Limb (tissue), 2 donors: ENCODE measurements at regions not wholly inside any gene's neighbourhood (a gene's known extent, or its start where the extent isn't known, plus 50 kb on each side); places are given as distances from the start of the nearest gene placed in this dataset.
"Not testable (repeated sequence)": the region's sequence is repeated elsewhere in the genome, so short reads cannot be mapped to it uniquely, and the experiment has no call there.

ENCODE experiments used
- DNase-seq, 2 donors: peaks; one replicate each; pipeline ENCODE4 v3.0.0-alpha.2; 2016; ENCODE audit errors: extremely low spot score in 2 of 2

GRCh38 chr7:49665963-49666362, 107.5 kb upstream of the VWC2 start:
- not testable (repeated sequence) for DNase-seq

GRCh38 chr7:49666764-49667163, 106.7 kb upstream of the VWC2 start:
- no peak for DNase-seq

DNA sequence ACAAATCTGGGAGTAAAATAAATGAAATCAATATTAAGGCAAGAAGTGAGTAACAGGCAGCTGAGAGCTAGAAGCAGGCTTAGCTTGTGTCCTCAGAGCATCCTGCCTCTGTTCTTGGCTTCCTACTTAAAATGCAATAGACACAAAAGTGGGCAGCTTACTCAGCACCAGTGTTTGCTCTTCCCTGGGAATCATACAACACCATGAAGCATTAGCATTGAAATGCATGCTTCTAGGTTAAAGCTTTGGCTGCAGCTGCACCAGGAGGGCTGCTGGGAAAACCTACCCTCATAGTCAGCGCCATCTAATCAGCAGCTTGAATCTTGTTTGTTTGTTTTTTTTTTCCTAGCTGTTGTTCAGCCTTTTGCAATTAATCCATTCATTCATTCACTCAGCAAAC, 104.2 kb upstream of the VWC2 start:
- no peak for DNase-seq

GRCh38 chr7:49669692-49670260, 103.7 kb upstream of the VWC2 start:
- DNase-seq: no peak

GRCh38 chr7:49670991-49671390, 102.4 kb upstream of the VWC2 start:
- DNase-seq: no peak

- no peak for DNase-seq
These were observed 80.9 kb upstream of the VWC2 start for GRCh38 chr7:49692516-49692915.

DNA sequence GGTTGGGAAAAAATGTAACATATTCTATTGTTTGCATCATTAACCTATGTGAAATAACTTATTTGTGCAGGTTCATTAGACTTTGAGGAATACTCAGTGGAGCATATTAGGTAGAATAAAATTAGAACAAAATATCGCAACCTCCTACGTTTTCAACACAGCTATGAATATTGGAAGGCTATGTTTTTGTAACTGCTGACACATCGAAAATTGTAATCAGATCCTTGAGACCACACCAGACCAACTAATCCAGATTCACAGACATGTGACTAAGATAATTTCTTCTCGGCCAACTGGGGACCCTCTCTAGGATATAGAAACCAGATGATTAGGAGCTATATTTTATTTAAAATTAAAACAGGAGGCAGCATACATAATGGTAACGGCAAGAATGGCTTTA, 77.5 kb upstream of the VWC2 start:
- no peak for DNase-seq

DNA sequence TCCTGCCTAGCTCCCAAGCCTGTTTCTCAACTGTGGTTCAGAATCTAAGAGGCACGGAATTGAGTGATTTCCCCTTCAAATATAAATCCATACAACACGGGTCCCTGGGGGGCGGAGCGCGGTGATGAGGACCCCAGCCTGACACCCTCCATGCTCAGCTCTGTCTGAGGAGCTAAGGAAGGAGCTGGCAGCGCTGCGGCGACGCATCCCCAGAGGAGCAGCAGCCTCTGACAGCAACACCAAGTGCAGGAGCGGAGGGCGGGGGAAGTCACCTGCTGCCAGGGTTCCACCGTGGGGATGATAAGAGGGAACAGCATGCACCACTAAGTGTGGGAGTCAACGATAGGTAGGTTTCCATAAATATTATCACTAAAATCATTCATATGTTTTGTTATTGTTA, 72.6 kb upstream of the VWC2 start:
- no peak for DNase-seq

- DNase-seq: no peak
These were observed 71.3 kb upstream of the VWC2 start for GRCh38 chr7:49702099-49702498.

- no peak for DNase-seq
These were observed 70.1 kb upstream of the VWC2 start for GRCh38 chr7:49703337-49703736.

GRCh38 chr7:49703881-49704280, 69.6 kb upstream of the VWC2 start:
- no peak for DNase-seq

- DNase-seq: no peak
These were observed 67.3 kb upstream of the VWC2 start for GRCh38 chr7:49706106-49706505.

DNA sequence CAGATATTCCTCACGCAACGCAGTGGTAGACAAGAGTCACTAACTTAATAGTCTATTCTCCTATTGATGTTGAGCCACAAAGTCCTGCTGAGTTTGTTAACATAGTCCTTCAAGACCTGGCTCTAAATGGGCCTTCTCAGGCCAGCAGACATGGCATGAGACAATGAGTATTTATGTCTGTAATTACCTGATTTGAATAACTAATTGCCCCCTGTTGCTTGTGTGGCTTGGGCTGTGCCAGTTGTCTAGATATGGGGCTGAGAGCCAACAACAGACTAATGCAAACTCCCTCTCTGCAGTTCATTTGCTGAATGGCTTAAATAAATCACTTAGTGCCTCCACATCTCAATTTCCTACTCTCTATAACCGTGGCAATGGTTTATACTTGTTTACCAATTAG, 65.5 kb upstream of the VWC2 start:
- no peak for DNase-seq

DNA sequence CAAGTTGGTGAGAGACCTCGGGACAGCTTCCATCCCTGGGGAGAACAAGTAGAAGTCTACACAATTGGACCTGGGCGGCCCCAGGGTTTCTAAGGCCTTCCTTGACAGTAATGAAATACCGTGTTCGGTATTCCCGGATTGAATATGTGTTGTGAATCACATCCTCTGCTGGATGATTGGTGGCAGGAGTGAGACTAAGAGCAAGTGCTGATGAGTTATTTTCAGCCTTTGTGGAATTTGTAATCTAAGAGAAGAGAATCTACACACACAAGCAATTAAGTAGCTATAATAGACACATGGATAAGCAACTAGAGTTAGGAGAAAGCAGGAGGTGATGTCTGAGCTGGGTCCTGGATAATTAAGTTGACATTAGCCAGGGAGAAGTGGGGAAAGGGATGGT, 64.8 kb upstream of the VWC2 start:
- no peak for DNase-seq

DNA sequence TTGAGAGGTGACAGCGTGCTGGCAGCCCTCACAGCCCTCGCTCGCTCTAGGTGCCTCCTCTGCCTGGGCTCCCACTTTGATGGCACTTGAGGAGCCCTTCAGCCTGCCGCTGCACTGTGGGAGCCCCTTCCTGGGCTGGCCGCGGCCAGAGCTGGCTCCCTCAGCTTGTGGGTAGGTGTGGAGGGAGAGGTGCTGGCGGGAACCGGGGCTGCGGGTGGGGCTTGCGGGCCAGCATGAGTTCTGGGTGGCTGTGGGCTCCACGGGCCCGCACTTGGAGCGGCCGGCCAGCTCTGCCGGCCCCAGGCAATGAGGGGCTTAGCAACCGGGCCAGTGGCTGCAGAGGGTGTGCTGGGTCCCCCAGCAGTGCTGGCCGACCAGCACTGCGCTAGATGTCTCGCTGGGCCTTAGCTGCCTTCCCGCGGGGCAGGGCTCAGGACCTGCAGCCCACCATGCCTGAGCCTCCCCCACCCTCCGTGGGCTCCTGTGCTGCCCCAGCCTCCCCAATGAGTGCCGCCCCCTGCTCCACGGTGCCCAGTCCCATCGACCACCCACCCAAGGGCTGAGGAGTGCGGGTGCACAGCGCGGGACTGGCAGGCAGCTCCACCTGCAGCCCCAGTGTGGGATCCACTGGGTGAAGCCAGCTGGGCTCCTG, 62.2 kb upstream of the VWC2 start:
- DNase-seq: not testable (repeated sequence)

GRCh38 chr7:49714182-49714581, 59.3 kb upstream of the VWC2 start:
- DNase-seq: no peak

GRCh38 chr7:49715486-49715885, 58.0 kb upstream of the VWC2 start:
- no peak for DNase-seq

DNA sequence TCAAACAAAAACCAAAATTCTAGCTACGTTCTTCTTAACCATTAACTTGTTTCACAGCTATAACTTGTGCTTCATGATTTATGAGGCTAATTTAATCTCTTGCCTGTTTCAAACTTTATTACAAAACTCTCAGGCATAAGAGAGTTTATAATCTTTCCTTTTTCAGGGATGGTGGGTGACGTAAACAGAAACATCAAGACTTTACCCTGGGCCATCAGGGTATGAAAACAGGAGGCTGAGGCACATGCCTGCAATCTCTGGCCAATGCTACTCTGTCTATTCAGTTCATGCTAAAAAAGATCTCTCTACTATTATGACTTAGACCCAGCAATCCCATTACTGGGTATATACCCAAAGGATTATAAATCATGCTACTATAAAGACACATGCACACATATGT, 55.9 kb upstream of the VWC2 start:
- DNase-seq: no peak

DNA sequence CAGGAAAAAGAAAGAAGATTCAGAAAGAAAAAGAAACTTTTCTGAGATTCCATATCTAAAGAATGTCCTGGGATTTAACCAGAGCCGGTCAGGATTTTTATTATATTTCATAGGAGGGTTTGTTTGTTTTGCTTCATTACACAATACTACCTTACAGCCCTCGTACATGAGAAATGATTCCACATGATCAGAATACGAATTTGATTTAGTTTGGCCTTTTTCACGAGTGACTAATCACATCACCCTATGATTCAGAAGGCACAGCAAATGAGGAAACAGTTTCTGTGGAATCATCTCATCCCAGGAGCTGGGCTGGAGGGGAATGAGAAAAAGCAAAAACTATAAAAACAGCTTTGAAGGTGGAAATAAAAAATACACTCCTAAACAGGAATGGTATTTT, 54.7 kb upstream of the VWC2 start:
- no peak for DNase-seq

- DNase-seq: no peak
These were observed 52.0 kb upstream of the VWC2 start for GRCh38 chr7:49721441-49721840.
